ENCODE measurements at regions not wholly inside any gene's neighbourhood (a gene's known extent, or its start where the extent isn't known, plus 50 kb on each side); places are given as distances from the start of the nearest gene placed in this dataset.
"Not testable (repeated sequence)": the region's sequence is repeated elsewhere in the genome, so short reads cannot be mapped to it uniquely, and the experiment has no call there.

DNA sequence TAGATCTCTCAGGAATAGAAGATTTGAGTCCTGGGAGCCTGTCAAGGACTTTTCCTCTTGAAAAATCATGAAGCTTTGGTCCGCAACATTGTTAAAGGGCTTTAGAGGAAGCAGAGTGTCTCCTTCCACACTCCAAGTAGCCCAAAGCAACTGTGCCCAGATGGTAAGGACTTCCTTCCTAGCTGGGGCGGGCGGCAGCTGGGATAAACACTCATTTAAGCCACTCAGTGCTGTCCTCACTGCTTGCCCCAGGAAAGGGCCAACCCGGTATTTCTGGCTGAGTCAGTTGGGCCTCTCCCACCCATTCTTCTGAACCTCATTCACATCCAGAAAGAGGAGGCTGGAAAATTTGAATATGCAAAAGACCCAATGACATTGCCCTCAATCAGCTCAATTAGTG, 144.3 kb downstream of the CHIC2 start:
- no peak for DNase-seq

DNA sequence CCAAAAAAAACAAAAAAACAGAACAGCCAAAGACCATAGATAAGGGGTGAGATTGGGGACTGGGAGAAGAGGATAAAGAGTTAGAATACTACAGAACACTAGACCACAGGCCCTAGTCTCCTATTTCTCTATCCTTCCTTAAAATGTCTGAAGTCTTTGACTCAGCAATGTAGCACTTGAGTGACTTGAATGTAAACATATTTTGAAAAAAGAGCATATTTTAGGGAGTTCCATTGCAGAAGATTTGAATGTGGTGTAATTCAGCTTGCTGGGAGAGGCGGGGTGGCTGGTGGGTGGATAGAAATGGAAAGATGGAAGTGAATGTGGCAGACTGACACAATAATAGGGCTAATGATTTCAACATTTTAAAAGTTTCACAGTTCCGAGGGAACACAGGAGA, 144.9 kb downstream of the CHIC2 start:
- DNase-seq, result no peak

DNA sequence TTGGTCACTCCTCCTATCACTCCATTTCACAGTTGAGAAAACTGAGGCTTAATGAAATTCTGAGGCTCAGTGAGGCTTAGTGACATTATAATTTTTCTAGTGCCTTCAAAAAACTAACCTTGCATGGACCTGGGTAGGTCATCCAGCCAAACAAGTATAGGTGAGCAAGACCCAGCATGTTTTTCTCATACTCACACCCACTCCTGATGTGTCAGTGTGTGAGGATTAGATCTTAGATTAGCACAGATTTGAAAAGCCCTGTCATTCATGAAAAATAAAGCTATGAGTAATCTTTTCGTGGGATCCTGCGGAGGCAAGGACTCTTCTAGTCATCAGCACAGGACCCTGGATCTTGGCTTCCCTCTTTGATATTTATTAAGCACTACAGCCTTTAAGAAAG, 146.7 kb downstream of the CHIC2 start:
- DNase-seq, result no peak

DNA sequence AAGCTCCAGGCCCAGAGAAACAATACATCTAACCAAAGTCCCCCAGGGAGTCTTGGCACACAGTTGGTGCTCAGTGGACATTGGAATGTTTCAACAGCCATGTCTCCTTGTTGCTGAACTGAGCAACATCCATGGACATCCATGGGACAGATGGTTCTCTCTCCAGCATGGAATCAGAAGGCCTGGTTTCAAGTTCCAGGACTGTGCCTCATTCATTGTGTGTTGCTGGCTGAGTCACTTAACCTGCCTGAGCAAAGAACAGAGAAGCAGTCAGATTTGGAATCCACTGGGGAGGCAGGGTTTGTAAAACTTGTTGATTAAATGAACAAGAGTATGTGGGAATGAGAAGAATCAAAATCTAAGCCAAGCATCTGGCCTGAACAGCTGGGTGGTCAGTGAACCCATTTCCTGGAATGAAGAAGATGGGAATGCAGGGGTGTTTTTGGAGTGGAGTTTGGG, 147.9 kb downstream of the CHIC2 start:
- no peak for DNase-seq

DNA sequence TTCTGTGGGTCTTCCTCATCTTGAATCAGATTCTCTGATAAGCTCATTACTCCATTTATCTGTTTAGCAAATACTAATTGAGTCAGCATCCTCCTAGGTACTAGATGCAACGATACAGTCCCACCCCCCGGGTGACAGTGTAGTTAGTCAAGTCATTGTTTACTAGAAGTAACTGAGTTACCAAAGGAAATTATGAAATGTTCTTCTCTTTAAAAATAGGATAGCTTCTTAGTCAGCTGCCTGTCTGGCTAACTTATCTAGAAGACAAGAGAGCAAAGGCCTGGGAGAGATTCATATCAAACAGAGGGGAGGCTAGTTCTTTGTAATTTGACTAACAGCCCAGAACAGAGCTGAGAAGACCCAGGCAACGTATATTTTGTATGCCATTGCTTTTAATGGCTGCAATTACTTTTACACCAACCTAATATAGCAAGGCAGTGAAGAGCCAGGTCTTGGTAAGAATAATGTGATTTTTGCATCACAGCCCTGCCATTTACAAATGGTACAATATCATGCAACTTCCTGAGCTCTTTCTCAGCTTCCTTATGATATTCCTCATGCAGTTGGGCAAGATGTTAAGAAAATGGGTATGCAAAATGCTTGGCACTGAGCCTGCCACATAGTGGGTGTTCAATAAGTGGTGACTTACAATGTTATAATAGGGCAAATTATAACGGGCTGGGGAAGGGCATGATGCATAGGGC, 149.9 kb downstream of the CHIC2 start:
- DNase-seq, result peak in 1 of 5 experiments; percentile 50

DNA sequence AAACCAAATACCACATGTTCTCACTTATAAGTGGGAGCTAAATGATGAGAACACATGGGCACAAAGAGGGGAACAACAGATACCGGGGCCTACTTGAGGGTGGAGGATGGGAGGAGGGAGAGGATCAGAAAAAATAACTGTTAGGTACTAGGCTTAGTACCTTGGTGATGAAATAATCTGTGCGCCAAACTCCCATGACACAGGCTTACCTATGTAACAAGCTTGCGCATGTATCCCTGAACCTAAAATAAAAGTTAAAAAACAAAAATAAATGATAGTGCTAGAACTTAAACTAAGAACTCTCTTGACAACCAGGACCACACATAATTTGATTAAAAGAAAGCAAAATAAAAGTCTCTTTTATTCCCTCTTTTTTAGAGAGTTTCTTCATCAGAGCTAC, 150.6 kb downstream of the CHIC2 start:
- no peak for DNase-seq

DNA sequence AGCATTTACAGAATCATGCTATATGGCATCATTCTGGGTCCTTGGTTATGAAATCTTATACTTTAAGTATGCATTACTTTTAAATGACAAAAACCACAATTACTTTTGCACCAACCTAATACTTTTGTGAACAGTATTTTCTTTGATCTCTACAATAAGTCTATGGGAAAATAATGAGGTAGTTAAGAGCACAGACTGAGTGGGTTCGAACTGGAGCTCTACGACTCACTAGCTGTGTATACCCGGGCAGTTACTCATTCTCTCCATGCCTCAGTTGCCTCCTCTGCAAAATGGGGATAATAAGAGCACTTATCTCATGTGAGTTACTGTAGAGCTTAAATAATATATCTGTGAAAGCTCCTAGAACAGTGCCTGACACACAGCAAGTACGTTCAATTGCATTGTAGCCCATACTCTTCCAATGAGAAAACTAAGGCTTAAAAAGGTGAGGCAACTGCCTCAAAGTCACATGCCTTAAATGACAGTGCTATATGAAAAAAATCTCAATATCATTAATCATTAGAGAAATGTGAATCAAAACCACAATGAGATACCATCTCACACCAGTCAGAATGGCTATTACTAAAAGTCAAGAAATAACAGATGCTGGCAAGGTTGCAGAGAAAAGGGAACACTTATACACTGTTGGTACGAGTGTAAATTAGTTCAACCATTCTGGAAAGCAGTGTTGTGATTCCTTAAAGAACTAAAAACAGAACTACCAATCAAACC, 151.5 kb downstream of the CHIC2 start:
- DNase-seq, result no peak

DNA sequence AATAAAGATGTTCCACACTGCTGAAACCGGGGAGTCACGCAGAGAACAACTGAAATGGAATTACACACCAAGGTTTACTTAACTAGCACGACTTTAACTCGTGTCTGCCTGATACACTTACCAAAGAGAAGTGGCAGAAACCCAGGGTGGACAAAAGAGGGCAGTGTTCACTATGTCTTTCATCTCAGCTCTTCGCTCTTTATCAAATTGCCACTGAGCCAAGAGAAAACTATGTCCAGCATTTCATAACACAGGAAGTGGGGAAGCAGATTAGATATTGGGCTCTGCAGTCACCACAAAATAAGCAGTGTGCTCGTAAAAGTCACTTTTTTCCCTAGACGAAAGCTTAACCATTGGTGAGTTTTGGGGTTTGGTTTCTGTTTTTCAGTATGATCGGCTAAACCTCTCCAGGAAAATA, 155.7 kb downstream of the CHIC2 start:
- DNase-seq, result peak in 1 of 5 experiments; percentile 65

DNA sequence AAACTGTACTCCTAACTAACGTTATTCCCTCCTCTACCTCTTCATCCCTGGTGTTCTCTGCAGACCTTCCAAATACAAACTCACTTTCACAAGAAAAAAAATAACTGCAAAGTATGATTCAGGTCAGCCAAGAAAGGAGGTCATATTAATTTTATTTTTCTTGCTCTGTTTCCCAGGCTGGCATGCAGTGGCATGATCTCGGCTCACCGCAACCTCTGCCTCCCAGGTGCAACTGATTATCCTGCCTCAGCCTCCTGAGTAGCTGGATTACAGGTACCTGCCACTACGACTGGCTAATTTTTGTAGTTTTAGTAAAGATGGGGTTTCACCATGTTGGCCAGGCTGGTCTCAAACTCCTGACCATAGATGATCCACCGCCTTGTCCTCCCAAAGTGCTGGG, 156.6 kb downstream of the CHIC2 start:
- DNase-seq, result no peak

DNA sequence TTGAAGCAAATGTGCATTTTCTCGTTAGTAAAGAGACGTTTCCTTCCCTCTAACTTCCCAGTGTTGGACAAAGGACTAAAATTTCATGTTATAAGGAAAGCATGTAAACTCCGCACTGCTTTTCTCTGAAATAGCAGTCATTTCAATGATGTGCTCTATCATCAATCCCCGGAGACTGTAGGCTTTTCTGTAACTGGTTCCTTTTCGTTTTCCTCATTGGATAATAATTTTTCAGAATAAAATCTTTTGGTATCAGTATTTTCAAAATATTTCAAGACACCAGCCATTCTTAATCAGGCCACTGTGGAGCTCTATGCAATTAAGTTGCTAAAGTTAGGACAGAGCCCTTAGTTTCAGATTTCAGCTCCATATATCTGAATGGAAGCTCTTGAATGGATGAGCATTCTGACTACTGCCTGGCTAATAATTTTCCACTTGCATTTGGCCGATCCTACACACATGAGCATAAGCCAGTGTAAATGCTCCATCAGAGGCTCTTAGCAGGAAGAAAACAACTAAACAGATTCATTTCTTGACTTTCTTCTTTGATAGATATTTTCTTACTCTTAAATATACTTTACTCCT, 157.7 kb downstream of the CHIC2 start:
- DNase-seq, result no peak

DNA sequence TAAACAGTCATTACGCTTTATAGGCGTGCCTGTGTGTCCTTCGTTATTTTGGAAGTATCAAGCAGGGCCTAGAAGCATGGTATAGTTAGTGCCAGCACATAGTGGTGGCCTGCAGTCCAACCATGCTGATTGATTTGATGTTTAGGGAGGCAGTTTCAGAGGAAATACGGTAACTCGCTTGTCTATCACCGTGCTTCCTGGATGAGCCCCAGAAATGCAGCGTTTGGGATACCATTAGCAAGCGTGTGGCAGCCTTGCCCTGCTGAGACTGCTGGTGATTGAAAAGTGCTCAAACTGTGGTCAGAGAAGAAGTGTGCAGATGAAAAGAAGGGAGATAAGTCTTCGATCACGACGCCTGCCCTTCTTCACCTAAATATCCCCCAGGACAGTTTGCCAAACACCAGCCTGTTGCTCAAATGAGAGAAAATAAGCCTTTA, 158.4 kb downstream of the CHIC2 start:
- DNase-seq, result peak in 1 of 5 experiments; percentile 60

DNA sequence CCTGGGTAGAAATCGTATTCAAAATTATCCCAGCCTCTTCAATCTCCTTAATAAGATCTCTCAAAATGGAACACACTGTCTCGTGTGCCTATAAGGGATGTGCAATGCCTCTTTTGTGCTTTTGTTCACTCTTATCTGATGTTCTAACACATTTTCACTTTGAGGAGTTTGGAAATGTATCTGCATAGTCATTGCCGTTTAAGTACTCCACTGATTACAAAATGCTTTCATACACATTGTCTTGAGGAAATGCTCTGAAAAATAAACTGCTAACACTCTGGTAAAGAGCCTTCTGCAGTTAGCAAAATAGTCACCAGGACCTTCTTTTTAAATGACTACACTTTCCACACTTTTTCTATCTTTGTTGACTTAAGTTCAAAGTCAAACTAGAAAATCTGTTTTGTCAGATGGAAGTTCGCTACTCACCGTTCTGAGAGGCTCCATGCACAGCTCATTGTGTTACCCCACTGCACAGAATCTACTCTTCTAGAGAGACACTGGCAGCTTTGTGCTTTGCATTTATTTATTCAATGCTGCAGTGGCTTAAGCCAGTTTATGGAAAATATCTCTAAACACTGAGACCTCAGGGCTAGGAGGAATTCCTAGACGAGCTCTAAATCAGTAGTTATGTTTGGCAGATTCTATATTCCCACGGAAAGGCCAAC, 159.0 kb downstream of the CHIC2 start:
- no peak for DNase-seq

DNA sequence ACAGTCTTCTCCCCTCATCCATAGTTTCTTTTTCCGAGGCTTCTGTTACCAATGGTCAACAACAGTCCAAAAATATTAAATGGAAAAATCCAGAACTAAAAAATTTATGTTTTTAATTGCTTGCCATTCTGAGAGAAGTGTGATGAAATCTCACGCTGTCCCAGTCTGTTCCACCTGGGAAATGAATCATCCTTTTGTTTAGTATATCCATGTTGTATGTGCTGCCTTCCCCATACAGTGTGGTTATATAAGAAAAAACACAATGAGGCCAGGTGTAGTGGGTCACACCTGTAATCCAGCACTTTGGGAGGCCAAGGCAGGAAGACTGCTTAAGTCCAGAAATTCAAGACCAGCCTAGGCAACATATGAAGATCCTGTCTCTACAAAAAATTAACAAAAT, 161.6 kb downstream of the CHIC2 start:
- DNase-seq, result no peak

DNA sequence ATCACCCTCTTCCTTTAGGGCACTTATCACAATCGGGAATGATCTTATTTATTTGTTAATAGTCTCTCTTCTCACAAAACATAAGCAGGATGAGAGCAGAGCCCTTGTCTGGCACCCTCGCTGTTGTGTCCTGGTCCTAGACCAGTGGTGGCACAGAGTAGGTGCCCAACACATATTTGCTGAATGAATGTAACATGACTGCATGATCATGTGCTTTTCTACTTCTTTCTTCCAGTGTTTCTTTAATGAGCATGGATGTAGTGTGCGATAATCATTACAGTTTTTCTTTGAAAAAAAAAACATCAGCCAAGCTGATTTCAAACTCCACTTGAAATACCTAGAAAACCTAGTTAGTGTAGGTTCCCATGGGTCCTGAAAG, 164.1 kb downstream of the CHIC2 start:
- DNase-seq, result no peak

DNA sequence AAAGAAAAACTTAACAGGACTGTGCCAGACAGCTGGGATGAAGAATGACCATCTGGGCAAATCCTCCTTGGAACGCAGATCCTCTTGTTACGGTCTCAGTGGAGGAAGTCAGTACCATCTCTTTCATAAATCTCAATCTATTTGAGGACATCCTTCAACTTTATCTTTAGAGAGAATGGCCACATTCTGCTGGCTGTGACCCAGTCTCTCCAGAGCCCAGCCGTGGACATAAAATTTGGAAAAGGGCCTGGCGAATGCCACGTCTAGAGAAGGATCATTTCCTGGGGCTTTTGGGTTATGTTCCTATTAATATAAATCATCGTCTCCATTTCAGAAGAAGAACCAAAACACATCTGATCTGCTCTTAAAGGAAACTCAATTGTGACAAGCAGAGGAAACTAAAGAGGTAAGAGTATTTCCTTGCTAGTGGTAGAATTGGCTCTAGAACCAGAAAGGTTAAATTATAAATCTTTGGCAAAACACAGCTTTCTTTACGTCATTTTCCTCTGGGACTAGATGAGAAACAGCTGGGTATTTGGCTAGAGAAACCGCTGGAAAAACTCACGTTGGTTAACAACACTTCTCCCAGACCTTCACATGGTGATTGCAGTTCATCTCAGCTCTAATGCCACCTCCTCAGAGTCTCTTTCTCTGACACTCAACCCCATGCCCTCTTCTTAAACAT, 164.7 kb downstream of the CHIC2 start:
- DNase-seq, result no peak

DNA sequence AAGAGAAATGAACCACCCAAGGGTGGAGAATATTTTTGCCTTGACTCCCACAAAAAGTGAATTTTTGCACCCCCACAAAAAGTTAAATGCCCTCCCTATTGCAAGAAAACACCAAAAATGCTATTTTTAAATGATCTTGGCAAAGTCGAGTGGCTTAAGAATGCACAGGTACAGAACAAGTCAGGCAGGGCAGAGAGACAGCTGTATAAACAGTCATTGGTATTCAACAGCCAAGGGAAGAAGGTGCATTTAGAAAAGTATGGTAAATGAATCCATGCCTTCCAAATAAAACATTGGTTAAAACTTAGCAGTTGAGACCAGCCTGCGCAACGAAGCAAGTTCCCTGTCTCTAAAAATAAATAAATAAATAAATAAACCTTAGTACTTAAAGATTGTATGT, 169.3 kb downstream of the CHIC2 start:
- DNase-seq, result no peak

DNA sequence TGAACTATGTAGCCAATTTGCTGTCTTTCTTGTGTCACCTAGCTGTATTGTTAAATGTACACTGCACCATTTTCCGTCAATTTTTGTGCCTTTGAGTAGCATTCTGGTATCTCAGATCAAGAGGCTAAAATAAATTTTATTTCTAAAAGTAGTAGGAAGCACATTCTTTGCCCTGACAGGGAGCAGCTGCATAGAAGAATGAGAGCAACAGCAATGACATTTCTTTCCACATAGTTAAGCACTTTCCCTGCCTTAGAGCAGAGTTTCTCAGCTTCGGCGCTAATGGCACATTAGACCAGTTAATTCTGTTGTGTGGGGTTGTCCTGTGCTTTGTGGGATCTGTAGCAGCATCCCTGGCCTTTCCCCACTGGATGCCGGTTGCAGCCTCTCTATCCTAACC, 173.9 kb downstream of the CHIC2 start:
- DNase-seq, result no peak

DNA sequence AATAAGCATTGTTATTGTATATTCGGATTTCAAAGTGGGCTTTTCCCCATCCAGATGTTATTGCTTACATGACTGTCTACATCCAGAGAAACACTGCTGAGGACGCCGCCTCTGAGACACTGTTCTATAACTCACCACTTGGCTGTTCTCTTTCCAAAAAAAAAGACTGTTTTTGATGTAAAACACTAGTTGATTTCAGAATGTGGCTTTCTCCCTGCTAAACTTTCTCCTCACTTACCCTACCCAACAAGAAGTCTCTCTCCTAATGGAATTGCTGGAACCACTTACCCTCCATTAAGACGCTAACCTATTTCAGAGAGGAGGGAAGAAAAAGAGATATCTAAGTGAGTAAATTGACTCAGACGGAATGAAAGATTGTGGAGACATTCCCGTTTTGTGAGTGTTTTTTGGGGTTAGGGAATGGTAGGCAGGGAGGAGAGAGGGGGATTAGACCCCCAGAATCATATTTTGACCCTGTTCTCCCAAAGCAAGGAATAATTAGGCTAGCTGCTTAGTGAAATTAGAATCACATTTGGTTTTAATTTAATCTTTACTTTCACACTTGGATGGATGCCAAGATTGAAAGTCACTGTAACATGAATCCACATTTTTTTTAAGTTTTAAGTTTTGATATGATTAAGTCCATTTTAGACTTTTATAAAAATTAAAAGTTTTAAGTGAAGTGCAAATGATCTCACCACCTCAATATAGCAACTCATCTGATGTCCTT, 174.9 kb downstream of the CHIC2 start:
- no peak for DNase-seq

DNA sequence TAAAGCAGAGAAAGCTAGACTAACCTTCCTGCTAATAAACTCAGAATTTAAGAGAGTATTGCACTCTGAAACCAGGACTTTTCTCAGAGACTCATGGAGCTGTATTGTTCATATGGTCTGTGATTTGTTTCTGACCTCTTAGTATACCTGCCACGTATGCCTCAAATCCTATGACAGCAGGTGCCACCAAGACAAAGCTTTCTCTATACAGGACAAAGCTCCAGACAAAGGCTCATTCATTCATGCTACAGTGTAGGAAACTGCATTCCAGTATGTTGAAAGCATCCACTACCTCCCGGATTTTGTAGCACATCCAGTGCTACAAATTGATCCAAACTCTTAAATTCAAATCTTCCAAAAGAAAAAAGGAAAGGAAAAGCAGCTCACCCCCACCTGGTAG, 178.3 kb downstream of the CHIC2 start:
- no peak for DNase-seq

DNA sequence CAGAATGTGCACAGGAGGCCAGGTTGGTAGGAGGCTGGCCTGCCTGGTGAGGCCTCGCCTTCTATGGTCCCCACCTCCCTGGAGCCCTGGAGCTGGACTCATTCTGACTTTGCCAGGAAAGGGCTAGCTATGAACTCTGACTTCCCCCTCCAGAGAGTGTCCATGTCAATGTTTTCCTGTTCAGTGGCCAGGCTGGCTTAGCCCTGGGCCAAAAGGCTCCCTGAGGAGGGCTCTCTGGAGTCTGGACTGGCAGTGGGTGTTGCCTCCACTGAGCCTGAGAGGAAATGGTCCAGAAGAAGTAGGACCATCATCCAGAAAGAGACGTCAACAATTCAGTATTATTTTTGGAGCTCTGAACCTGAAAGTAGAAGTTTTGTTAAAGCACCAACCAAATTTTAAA, 178.7 kb downstream of the CHIC2 start:
- DNase-seq, result no peak

DNA sequence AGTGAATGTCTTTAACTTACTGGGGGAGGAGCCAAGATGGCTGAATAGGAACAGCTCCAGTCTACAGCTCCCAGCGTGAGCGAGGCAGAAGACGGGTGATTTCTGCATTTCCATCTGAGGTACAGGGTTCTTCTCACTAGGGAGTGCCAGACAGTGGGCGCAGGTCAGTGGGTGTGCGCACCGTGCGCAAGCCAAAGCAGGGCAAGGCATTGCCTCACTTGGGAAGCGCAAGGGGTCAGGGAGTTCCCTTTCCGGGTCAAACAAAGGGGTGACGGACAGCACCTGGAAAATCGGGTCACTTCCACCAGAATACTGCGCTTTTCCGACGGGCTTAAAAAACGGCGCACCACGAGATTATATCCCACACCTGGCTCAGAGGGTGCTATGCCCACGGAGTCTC, 187.3 kb downstream of the CHIC2 start:
- not testable (repeated sequence) for DNase-seq

DNA sequence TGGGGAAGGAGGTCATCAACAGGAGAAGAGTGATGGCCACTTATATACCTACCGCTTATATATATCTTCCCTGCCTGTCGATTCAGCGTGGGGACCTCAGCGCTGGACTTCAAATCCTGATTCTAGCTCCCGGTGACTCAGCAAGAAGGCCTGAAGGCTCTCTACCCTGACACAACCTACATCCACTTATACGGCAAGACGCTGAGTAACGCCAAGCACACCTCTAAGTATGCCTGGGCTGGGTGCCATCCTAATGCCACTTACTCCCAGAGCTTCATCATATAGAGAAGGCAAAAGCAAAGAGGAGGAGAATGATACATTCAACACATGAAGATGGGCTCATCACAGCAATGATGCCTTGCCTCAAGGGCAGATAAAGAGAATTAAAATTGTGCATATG, 198.3 kb downstream of the CHIC2 start:
- no peak for DNase-seq

Data from T-helper 2 cell (primary cell).